Upper lobe of left lung (tissue), 4 donors: ENCODE measurements at regions not wholly inside any gene's neighbourhood (a gene's known extent, or its start where the extent isn't known, plus 50 kb on each side); places are given as distances from the start of the nearest gene placed in this dataset.

Experiments used
- EP300 ChIP-seq, 4 donors: sonication (generic); formaldehyde crosslinking; IDR thresholded peaks; one replicate each; pipeline ENCODE4 v1.5.1; 2017; ENCODE audit warnings: antibody characterized with exemption in 4 of 4, control low read depth in 2 of 4
- POLR2A ChIP-seq, 4 donors: fragments of 450-650 bp; IDR thresholded peaks; one replicate each; pipeline ENCODE4 v1.5.1; 2016 to 2017; ENCODE audit warnings: antibody characterized with exemption in 4 of 4, mild to moderate bottlenecking in 2 of 4
- POLR2AphosphoS5 ChIP-seq, 2 donors: sonication (generic); formaldehyde crosslinking; IDR thresholded peaks; one replicate each; pipeline ENCODE4 v1.5.1; 2017; ENCODE audit warnings: antibody characterized with exemption in 2 of 2
- TF ChIP-seq, protein P1 (sequence below), 6 experiments: fragments of 450-650 bp in 4 of 6; fragments of 200-600 bp in 2 of 6; sonication (generic) in 2 of 6; IDR thresholded peaks; one replicate each; pipeline ENCODE4 v1.5.1; 2016 to 2019; ENCODE audit warnings: antibody characterized with exemption in 6 of 6

DNA sequence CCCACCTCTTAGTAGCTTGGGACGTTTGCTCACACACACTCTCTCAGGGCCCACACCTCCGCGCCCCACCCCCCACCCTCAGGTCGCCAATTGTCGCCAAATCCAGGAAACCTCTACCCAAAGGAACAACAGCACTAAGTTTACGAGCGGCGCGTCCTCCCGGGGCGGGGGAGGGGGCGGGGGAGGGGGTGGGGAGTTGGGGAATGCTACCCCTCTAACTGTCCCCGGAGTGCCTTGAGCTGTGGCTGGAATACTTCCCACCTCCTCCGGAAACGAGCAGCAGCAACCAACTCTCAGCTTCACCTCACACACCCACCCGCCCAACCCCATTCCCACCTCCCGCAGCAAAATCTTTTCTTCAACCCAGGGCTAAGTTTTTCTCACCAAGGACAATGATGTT, 135.6 kb upstream of the ZIC3 start:
- TF ChIP-seq, protein P1, sequence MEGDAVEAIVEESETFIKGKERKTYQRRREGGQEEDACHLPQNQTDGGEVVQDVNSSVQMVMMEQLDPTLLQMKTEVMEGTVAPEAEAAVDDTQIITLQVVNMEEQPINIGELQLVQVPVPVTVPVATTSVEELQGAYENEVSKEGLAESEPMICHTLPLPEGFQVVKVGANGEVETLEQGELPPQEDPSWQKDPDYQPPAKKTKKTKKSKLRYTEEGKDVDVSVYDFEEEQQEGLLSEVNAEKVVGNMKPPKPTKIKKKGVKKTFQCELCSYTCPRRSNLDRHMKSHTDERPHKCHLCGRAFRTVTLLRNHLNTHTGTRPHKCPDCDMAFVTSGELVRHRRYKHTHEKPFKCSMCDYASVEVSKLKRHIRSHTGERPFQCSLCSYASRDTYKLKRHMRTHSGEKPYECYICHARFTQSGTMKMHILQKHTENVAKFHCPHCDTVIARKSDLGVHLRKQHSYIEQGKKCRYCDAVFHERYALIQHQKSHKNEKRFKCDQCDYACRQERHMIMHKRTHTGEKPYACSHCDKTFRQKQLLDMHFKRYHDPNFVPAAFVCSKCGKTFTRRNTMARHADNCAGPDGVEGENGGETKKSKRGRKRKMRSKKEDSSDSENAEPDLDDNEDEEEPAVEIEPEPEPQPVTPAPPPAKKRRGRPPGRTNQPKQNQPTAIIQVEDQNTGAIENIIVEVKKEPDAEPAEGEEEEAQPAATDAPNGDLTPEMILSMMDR (IDR thresholded peaks at IDR 0.05), result no peak
- TF ChIP-seq POLR2A (IDR thresholded peaks at IDR 0.05) (no peak), EP300 (IDR thresholded peaks at IDR 0.05) (no peak), POLR2AphosphoS5 (IDR thresholded peaks at IDR 0.05) (no peak)
